ENCODE measurements at regions not wholly inside any gene's neighbourhood (a gene's known extent, or its start where the extent isn't known, plus 50 kb on each side); places are given as distances from the start of the nearest gene placed in this dataset.
"Not testable (repeated sequence)": the region's sequence is repeated elsewhere in the genome, so short reads cannot be mapped to it uniquely, and the experiment has no call there.

DNA sequence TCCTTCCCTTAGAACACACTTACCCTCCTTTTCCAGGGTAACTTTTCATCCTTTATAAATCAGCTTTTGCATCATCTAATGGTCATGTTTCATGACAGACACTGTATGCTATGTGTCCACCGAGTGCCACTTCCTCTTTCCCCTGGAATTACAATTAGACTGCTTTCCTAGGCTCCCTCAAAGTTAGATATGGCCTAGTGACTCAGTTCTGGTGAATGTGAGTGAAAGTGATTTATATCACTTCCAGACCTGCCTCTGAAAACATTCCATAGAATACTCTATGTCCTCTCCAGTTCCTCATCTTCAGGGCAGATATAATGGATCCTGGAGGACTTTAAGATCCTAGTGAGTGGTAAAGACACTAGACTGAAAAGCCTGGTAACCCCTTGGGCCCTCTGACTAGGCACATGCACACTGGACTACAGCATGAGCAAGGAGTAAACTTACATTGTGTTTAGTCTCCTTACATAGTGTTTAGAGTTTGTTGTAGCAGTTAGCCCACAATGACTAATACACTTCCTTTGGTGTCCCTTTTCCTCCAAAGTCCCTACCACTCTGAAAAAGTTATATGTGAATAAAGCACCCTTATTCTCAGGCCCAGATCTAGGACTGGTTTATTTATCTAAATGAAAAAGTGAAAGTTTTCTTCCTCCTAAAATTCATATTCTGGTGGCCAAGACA is 59.3 kb downstream of the GPR88 start:
- H3K9me3 ChIP-seq (replicated peaks; ENCODE audit: insufficient read depth, low read length) = no peaks in the 10 kb centered on the region
- no peak overlapping the region for H3K27ac ChIP-seq (ENCODE audit: low read length)
- no peak overlapping the region for H3K9ac ChIP-seq (ENCODE audit: low read length)
- H3K27me3 ChIP-seq (replicated peaks; ENCODE audit: insufficient read depth, low read length) = no peaks in the 10 kb centered on the region
- H3F3A ChIP-seq (ENCODE audit: insufficient read depth, low read length) = no peaks in the 10 kb centered on the region
- H4K20me1 ChIP-seq (ENCODE audit: insufficient read depth, low read length) = no peaks in the 10 kb centered on the region
- no peak overlapping the region for H3K4me3 ChIP-seq (ENCODE audit: low read length)
- TF ChIP-seq CTCF (IDR thresholded peaks at IDR 0.05; ENCODE audit: low read length) (no peak), EZH2phosphoT487 (IDR thresholded peaks at IDR 0.05; ENCODE audit: low read length) (no peak), EZH2 (optimal IDR thresholded peaks at IDR 0.05; ENCODE audit: low read depth, low read length) (no peak)
- no peaks in the 10 kb centered on the region for H3K4me1 ChIP-seq (ENCODE audit: low read length)
- no peaks in the 10 kb centered on the region for H3K79me2 ChIP-seq (ENCODE audit: low read length)
- DNase-seq = no peak
- no peak overlapping the region for H3K4me2 ChIP-seq (ENCODE audit: low read depth, low read length)
- H3K9me2 ChIP-seq (replicated peaks; ENCODE audit: insufficient read depth, low read length) = no peaks in the 10 kb centered on the region
- H2AFZ ChIP-seq (ENCODE audit: low read length) = no peak overlapping the region
- H3K36me3 ChIP-seq (replicated peaks; ENCODE audit: insufficient read depth, low read length) = no peaks in the 10 kb centered on the region

DNA sequence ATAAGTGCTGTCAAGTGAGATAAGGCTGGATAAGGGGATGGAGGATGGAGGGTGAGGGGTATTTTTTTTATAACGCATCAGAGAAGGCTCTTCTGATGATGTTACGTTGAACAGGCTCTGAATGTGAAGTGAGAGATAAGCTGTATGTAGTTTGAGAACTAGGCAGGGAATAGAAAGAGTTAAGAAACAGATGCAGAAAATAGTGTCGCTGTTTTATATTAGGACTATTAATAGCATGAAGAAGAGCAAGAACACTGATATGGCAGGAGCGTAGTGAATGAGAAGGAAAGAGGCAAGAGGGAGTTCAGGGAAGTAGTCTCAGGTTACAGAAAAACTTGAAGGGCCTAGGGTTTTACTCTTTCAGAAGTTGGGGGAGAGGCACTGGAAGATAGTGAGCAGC is 59.8 kb downstream of the GPR88 start:
- Histone ChIP-seq H3K4me2 (ENCODE audit: low read depth, low read length) (no peak overlapping the region), H3K9ac (ENCODE audit: low read length) (no peak overlapping the region), H3K36me3 (replicated peaks; ENCODE audit: insufficient read depth, low read length) (no peaks in the 10 kb centered on the region), H3K27ac (ENCODE audit: low read length) (no peak overlapping the region), H3K4me3 (ENCODE audit: low read length) (no peak overlapping the region), H3K79me2 (ENCODE audit: low read length) (no peaks in the 10 kb centered on the region), H2AFZ (ENCODE audit: low read length) (no peak overlapping the region), H3K4me1 (ENCODE audit: low read length) (no peaks in the 10 kb centered on the region), H3K9me3 (replicated peaks; ENCODE audit: insufficient read depth, low read length) (no peaks in the 10 kb centered on the region), H3F3A (ENCODE audit: insufficient read depth, low read length) (no peaks in the 10 kb centered on the region), H3K9me2 (replicated peaks; ENCODE audit: insufficient read depth, low read length) (no peaks in the 10 kb centered on the region), H3K27me3 (replicated peaks; ENCODE audit: insufficient read depth, low read length) (no peaks in the 10 kb centered on the region), H4K20me1 (ENCODE audit: insufficient read depth, low read length) (no peaks in the 10 kb centered on the region)
- no peak for DNase-seq
- TF ChIP-seq EZH2 (optimal IDR thresholded peaks at IDR 0.05; ENCODE audit: low read depth, low read length) = no peak
- no peak for TF ChIP-seq EZH2phosphoT487 (IDR thresholded peaks at IDR 0.05; ENCODE audit: low read length)
- TF ChIP-seq CTCF (IDR thresholded peaks at IDR 0.05; ENCODE audit: low read length) = no peak

GRCh38 chr1:100600377-100600776 is 62.4 kb downstream of the GPR88 start:
- not testable (repeated sequence) for H3K27ac ChIP-seq (ENCODE audit: low read length); H2AFZ ChIP-seq (ENCODE audit: low read length); H3K9ac ChIP-seq (ENCODE audit: low read length); DNase-seq; H3K79me2 ChIP-seq (ENCODE audit: low read length); H3K4me2 ChIP-seq (ENCODE audit: low read depth, low read length); H3K4me3 ChIP-seq (ENCODE audit: low read length); H3K9me2 ChIP-seq (replicated peaks; ENCODE audit: insufficient read depth, low read length); H3K9me3 ChIP-seq (replicated peaks; ENCODE audit: insufficient read depth, low read length); H3F3A ChIP-seq (ENCODE audit: insufficient read depth, low read length); H3K27me3 ChIP-seq (replicated peaks; ENCODE audit: insufficient read depth, low read length); H4K20me1 ChIP-seq (ENCODE audit: insufficient read depth, low read length); H3K36me3 ChIP-seq (replicated peaks; ENCODE audit: insufficient read depth, low read length); H3K4me1 ChIP-seq (ENCODE audit: low read length)

- H3K4me1 ChIP-seq (ENCODE audit: low read length); H3K79me2 ChIP-seq (ENCODE audit: low read length); H3K36me3 ChIP-seq (replicated peaks; ENCODE audit: insufficient read depth, low read length); H3K27ac ChIP-seq (ENCODE audit: low read length); H3K4me2 ChIP-seq (ENCODE audit: low read depth, low read length); DNase-seq; H2AFZ ChIP-seq (ENCODE audit: low read length); H4K20me1 ChIP-seq (ENCODE audit: insufficient read depth, low read length); H3F3A ChIP-seq (ENCODE audit: insufficient read depth, low read length); H3K4me3 ChIP-seq (ENCODE audit: low read length); H3K9me2 ChIP-seq (replicated peaks; ENCODE audit: insufficient read depth, low read length); H3K27me3 ChIP-seq (replicated peaks; ENCODE audit: insufficient read depth, low read length); H3K9ac ChIP-seq (ENCODE audit: low read length); H3K9me3 ChIP-seq (replicated peaks; ENCODE audit: insufficient read depth, low read length): not testable (repeated sequence)
Observed at GRCh38 chr1:100602028-100602427, 64.1 kb downstream of the GPR88 start.

Measured in MM.1S (cell line).